SK-N-MC (cell line): ENCODE measurements at regions not wholly inside any gene's neighbourhood (a gene's known extent, or its start where the extent isn't known, plus 50 kb on each side); places are given as distances from the start of the nearest gene placed in this dataset.

Source experiments
- EZH2 ChIP-seq: fragments of 200-600 bp; sonication (generic); IDR thresholded peaks from one replicate; pipeline ENCODE4 v1.6.1; 2017; ENCODE audit warnings: antibody characterized with exemption
- FOXP2 ChIP-seq: optimal IDR thresholded peaks from 2 replicates; pipeline ENCODE3; 2011; ENCODE audit warnings: mild to moderate bottlenecking, moderate library complexity; ENCODE audit not compliant: insufficient read depth; ENCODE audit errors: extremely low read length, control extremely low read depth
- POLR2AphosphoS5 ChIP-seq: IDR thresholded peaks from 2 replicates; pipeline ENCODE4 v1.6.1; 2012; ENCODE audit warnings: mild to moderate bottlenecking, low read depth, low read length, borderline replicate concordance

DNA sequence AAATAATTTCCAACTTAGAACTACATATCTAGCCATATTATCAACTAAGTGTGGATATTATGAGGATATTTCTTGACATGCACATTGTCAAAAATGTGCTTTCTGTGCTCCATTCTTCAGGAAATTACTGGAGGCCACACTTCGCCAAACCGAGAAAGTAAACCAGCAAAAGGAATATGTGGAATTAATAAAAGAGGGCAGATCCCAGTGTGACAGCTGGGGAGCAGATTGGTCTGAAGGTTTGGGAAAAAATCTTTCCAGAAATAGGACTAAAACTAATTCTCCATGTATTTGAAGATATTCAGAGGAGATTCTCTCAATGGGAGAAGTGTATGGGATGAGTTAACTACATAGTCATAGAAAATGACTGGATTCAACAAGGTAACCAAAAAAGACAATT is 546.9 kb upstream of the API5 start:
- TF ChIP-seq EZH2 (no peak), POLR2AphosphoS5 (no peak), FOXP2 (no peak)
